Right renal cortex interstitium (tissue), 3 donors: ENCODE measurements at regions not wholly inside any gene's neighbourhood (a gene's known extent, or its start where the extent isn't known, plus 50 kb on each side); places are given as distances from the start of the nearest gene placed in this dataset.
"Not testable (repeated sequence)": the region's sequence is repeated elsewhere in the genome, so short reads cannot be mapped to it uniquely, and the experiment has no call there.

Experiments used
- DNase-seq, 3 donors: peaks; one replicate each; pipeline ENCODE4 v3.0.0-alpha.2; 2013; ENCODE audit warnings: low read depth in 3 of 3, low spot score in 2 of 3

GRCh38 chr10:22875581-22875980 is 52.3 kb upstream of the ARMC3 start:
- no peak for DNase-seq

GRCh38 chr10:22874189-22874854 is 53.5 kb upstream of the ARMC3 start:
- no peak for DNase-seq

DNA sequence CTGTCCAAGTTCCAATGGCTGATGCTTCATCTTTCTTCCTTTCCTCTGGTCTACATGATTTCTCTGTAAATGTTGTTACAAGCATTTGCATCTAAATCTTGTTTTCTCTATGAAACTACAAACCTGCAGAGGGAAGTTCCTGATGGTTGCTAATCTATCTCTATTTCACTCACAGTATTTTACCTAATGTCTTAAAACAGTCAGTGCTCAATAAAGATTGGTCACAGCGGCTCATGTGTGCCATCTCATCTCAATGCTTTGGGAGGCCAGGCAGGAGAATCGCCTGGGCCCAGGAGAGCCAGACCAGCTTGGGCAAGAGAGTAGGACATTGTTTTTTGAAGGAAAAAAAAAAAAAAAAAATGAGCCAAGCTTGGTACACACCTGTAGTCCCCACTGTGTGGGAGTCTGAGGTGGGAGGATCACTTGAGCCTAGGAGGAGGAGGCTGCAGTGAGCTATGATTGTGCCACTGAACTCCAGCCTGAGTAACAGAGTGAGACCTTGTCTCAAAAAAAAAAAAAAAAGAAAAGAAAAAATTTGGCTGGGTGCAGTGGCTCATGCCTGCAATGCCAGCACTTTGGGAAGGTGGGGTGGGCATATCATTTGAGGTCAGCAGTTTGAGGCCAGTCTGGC is 71.3 kb upstream of the ARMC3 start:
- no peak for DNase-seq

GRCh38 chr10:22854935-22855421 is 72.9 kb upstream of the ARMC3 start:
- DNase-seq = no peak

DNA sequence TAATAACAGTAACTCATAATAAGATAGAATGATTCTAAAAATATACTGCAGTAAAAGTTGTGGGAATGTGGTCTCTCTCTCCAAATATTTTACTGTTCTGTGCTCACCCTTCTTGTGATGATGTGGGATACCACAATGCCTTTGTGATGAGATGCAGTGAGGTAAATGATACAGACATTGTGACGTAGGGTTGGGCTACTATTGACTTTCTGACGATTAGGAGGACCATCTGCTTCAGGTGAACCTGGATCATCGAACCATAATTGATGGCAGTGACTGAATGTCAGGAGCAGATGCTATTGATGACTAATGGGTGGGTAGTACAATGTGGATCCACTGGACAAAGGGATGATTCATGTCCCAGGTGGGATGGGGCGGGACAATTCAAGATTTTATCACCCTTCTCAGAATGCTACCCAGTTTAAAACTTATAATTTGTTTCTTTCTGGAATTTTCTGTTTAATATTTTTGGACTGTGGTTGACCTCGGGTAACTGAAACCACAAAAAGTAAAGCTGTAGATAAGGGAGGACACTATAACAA is 73.9 kb upstream of the ARMC3 start:
- no peak for DNase-seq

DNA sequence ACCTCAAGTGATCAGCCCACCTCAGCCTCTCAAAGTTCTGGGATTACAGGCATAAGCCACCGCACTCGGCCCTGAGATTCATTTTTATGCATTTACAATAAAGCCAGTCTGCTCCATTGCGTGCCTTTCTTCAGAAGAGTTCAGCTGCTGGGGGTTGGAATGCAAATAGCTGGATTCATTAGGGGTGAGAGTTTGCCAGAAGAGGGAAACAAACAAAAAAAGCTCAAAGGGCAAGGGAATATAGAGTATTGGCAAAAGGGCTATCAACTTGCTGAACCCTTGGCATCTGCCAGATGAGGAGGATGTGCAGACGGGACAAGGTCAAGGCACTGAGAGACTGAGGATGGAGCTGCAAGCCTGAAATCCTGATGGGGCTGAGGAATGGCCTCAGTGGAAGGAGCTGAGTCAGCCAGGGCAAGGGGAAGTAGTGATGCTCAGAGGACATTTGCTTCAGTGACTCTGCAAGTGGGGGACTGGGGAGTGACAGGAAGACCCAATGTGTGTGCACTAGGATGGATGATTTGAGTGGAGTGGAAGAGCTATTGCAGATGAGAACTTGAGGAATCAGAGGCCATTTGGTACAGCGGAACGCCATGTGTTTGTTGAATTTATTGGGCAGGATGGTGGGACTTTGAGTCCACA is 75.0 kb upstream of the ARMC3 start:
- no peak for DNase-seq

DNA sequence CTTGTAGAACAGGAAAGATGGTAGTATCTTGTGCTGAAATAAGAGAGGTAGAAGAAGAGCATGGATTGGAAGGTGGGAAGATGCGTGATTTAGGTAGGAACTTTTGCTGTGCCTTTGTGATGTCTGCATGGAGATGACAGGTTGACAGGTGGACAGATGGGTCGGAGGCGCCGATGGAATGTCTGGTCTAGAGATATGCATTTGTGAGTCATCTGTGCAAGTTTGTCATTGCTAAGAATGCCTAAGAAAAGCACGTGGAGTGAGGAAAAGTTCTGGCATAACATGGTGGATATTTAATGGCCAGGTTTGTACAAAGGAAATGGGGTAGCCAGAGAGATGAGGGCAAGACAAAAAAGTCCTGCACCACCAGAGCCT is 76.0 kb upstream of the ARMC3 start:
- no peak for DNase-seq

DNA sequence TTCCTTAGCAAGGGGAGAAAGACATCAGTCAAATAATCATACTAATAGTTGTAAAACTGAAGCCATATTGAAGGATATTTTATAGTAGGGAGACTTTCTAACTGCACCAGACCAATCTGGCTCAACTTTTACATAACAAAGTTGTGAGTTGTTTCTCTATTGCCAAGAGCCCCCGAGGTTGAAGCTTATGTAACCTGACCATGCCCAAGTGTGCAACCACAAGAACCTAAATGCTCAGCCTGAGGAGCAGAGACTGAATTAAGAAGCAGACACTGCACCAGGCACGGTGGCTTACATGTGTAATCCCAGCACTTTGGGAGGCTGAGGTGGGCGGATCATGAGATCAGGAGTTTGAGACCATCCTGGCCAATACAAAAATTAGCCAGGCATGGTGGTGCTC is 77.3 kb upstream of the ARMC3 start:
- no peak for DNase-seq

GRCh38 chr10:22849077-22849805 is 78.6 kb upstream of the ARMC3 start:
- no peak for DNase-seq

DNA sequence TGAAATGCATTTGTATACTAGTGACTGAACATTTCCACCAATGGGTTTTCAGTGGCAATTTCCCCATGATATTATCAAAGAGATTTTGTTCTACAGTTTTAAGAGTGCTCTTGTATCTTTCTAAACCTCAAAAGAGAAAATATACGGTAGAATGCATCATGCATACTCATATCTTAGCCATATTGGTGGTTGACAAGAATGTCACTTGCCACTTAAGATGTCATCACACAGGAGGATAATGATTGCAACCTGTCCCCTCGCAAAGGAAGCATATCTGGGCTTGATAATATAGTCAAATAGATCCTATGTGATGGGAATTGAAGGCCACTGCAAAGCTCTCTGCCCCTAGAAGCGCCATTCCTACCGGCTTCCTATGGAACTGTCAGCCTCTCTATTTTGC is 79.3 kb upstream of the ARMC3 start:
- DNase-seq = no peak

GRCh38 chr10:22846294-22846693 is 81.6 kb upstream of the ARMC3 start:
- no peak for DNase-seq

GRCh38 chr10:22839639-22840038 is 88.2 kb upstream of the ARMC3 start:
- no peak for DNase-seq

- no peak for DNase-seq
Measured at GRCh38 chr10:22837771-22838170, 90.1 kb upstream of the ARMC3 start.

DNA sequence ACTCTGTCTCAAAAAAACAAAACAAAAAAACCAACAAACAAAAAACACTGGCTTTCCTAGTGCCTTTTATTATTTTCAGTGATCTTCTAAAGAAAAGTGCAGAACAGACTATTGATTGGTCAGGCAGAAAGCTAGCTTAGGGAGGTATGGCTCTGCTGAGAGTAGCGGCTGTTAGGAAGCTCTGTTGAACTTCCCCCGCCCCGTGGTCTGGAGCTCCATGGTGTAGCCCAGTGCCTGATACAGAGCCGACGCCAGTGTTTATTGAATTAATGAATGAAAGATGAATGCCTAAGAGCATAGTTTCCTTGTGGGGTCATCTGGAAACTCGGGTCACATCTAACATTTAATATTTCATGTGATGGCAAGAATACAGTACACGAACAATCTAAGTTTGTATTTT is 90.5 kb upstream of the ARMC3 start:
- no peak for DNase-seq

- no peak for DNase-seq
Measured at GRCh38 chr10:22834471-22834870, 93.4 kb upstream of the ARMC3 start.

DNA sequence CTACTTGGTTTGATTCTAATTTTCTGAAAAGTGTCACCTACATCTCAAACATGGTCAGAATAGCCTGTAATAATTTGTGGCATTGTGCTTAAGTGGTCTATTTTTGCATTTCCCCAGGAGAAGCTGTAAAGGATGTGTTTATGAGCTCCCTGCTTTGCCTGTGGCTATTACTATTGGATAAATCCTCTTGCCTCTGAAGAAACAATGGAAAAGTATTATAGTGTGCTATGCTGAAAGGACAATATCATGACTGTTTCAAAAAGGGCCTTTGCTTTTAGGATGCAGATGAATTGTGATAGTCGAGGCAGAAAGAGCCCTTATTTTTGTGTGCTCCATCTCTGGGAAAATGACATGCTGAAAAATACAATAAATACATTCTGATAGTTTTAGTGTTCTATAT is 94.1 kb upstream of the ARMC3 start:
- DNase-seq = no peak

GRCh38 chr10:22833353-22833752 is 94.5 kb upstream of the ARMC3 start:
- no peak for DNase-seq

DNA sequence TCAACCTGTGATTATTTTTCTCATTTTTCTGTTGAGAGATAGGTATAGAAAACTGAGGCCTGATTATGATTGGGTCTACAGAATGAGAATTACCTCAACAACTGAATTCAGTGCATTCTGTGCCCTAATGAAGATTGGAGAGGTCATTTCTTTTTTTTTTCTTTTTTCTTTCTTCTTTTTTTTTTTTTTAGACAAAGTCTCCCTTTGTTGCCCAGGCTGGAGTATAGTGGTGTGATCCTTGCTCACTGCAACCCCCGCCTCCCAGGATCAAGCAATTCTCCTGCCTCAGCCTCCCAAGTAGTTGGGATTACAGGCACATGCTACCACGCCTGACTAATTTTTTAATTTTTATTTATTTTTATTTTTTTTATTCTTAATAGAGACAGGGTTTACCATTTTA is 95.0 kb upstream of the ARMC3 start:
- DNase-seq = no peak

DNA sequence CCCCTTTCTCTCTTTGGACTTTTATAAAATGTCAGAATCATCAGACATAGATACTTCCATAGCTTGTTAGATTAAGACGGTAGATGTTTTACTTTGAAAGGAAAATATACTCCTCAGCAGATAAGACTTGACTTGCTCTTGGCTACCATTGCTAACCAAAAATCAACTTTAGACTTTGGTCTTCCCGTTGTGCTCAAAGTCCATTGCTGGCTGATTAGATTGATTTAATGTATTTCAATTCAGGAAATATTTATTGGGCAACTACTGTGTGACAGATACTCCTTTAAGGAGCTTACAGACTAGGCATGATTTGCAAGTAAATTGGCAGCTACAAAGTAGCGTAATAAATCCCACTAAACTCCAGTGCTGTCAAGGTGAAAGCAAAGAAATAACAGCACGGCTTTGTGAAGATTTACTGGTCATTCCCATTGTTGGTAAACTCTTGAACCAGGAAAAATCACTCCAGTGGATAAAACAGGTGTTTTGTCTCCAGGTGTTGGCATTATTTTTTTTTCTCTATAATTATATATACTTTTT is 95.7 kb upstream of the ARMC3 start:
- DNase-seq = no peak

GRCh38 chr10:22831586-22831985 is 96.3 kb upstream of the ARMC3 start:
- DNase-seq = no peak

- DNase-seq = not testable (repeated sequence)
Measured at GRCh38 chr10:22828712-22829111, 99.1 kb upstream of the ARMC3 start.
